ENCODE measurements at regions not wholly inside any gene's neighbourhood (a gene's known extent, or its start where the extent isn't known, plus 50 kb on each side); places are given as distances from the start of the nearest gene placed in this dataset.

GRCh38 chr15:87454860-87455259 lies 801.7 kb downstream of the NTRK3 start:
- TF ChIP-seq EZH2 (IDR thresholded peaks at IDR 0.05; ENCODE audit: borderline replicate concordance, low read length) (no peak), CTCF (conservative IDR thresholded peaks at IDR 0.05 in 1 of 2, IDR thresholded peaks at IDR 0.05 in 1 of 2; ENCODE audit: extremely low read depth in 1 of 2, insufficient read depth in 1 of 2, low read depth in 1 of 2, low read length in 2 of 2) (no peak)

Measured in mammary epithelial cell (primary cell).